ENCODE measurements at regions not wholly inside any gene's neighbourhood (a gene's known extent, or its start where the extent isn't known, plus 50 kb on each side); places are given as distances from the start of the nearest gene placed in this dataset.
"Not testable (repeated sequence)": the region's sequence is repeated elsewhere in the genome, so short reads cannot be mapped to it uniquely, and the experiment has no call there.

- no peaks in the 10 kb centered on the region for H3K79me2 ChIP-seq (ENCODE audit: insufficient read depth)
- no peak overlapping the region for H3K27ac ChIP-seq
- no peaks in the 10 kb centered on the region; the same call in 1 of the 2 replicates for H3K27me3 ChIP-seq (replicated peaks; ENCODE audit: insufficient read depth)
- H3K4me1 ChIP-seq (ENCODE audit: insufficient read depth): no peaks in the 10 kb centered on the region
- no peak overlapping the region for H3K9ac ChIP-seq
- TF ChIP-seq EZH2phosphoT487 (IDR thresholded peaks at IDR 0.05; ENCODE audit: insufficient read depth, low read depth) (no peak), EZH2 (IDR thresholded peaks at IDR 0.05; ENCODE audit: insufficient read depth, poor library complexity, severe bottlenecking) (no peak)
- no peak overlapping the region for H3K4me2 ChIP-seq (ENCODE audit: unreplicated experiment)
- H3K4me3 ChIP-seq: no peak overlapping the region
- WGBS, 2 experiments (ENCODE audit: low coverage in 1 of 2, low lambda C conversion rate in 2 of 2, missing lambda C conversion rate in 2 of 2): 19 to 35% methylated on average over 3 of the region's 3 CpGs
- H3K9me3 ChIP-seq (ENCODE audit: low read depth): no peaks in the 10 kb centered on the region
- no peak overlapping the region for H2AFZ ChIP-seq
- no peaks in the 10 kb centered on the region for H4K20me1 ChIP-seq (ENCODE audit: insufficient read depth)
- DNase-seq: no peak
- in situ Hi-C loops (cut with MboI): no loop called here
- H3F3A ChIP-seq (ENCODE audit: insufficient read depth): no peaks in the 10 kb centered on the region
- no peaks in the 10 kb centered on the region for H3K36me3 ChIP-seq (ENCODE audit: low read depth)
- no peaks in the 10 kb centered on the region for H3K9me2 ChIP-seq (ENCODE audit: insufficient read depth)
These were observed 62.1 kb upstream of the NRIP1 start for GRCh38 chr21:15126948-15127347.

- no peaks in the 10 kb centered on the region for H3F3A ChIP-seq (ENCODE audit: insufficient read depth)
- no peaks in the 10 kb centered on the region; the same call in 1 of the 2 replicates for H3K27me3 ChIP-seq (replicated peaks; ENCODE audit: insufficient read depth)
- no peak for DNase-seq
These were observed 62.6 kb upstream of the NRIP1 start for GRCh38 chr21:15127437-15127836.

GRCh38 chr21:15128267-15128666, 63.5 kb upstream of the NRIP1 start:
- Histone ChIP-seq H3K27me3 (replicated peaks; ENCODE audit: insufficient read depth) (no peaks in the 10 kb centered on the region; the same call in 1 of the 2 replicates), H3K9me2 (ENCODE audit: insufficient read depth) (no peaks in the 10 kb centered on the region), H3K79me2 (ENCODE audit: insufficient read depth) (no peaks in the 10 kb centered on the region), H3F3A (ENCODE audit: insufficient read depth) (no peaks in the 10 kb centered on the region), H2AFZ (no peak overlapping the region), H3K27ac (no peak overlapping the region), H3K9me3 (ENCODE audit: low read depth) (no peaks in the 10 kb centered on the region), H3K36me3 (ENCODE audit: low read depth) (no peaks in the 10 kb centered on the region), H3K4me3 (no peak overlapping the region), H4K20me1 (ENCODE audit: insufficient read depth) (no peaks in the 10 kb centered on the region), H3K4me1 (ENCODE audit: insufficient read depth) (no peaks in the 10 kb centered on the region), H3K4me2 (ENCODE audit: unreplicated experiment) (no peak overlapping the region), H3K9ac (no peak overlapping the region)
- TF ChIP-seq EZH2phosphoT487 (IDR thresholded peaks at IDR 0.05; ENCODE audit: insufficient read depth, low read depth): no peak
- no peak for TF ChIP-seq EZH2 (IDR thresholded peaks at IDR 0.05; ENCODE audit: insufficient read depth, poor library complexity, severe bottlenecking)
- in situ Hi-C loops (cut with MboI): no loop called here
- WGBS, 2 experiments (ENCODE audit: low coverage in 1 of 2, low lambda C conversion rate in 2 of 2, missing lambda C conversion rate in 2 of 2): 21 to 36% methylated on average over 1 of the region's 1 CpG
- DNase-seq: no peak

More at GRCh38 chr21:15127437-15127836, 62.6 kb upstream of the NRIP1 start:
- H3K4me2 ChIP-seq (ENCODE audit: unreplicated experiment): no peak overlapping the region
- H3K9me2 ChIP-seq (ENCODE audit: insufficient read depth): no peaks in the 10 kb centered on the region
- H3K79me2 ChIP-seq (ENCODE audit: insufficient read depth): no peaks in the 10 kb centered on the region
- no peak overlapping the region for H3K27ac ChIP-seq
- in situ Hi-C loops (cut with MboI): no loop called here
- H2AFZ ChIP-seq: no peak overlapping the region
- H3K4me3 ChIP-seq: no peak overlapping the region
- TF ChIP-seq EZH2phosphoT487 (IDR thresholded peaks at IDR 0.05; ENCODE audit: insufficient read depth, low read depth) (no peak), EZH2 (IDR thresholded peaks at IDR 0.05; ENCODE audit: insufficient read depth, poor library complexity, severe bottlenecking) (no peak)
- no peak overlapping the region for H3K9ac ChIP-seq
- no peaks in the 10 kb centered on the region for H3K4me1 ChIP-seq (ENCODE audit: insufficient read depth)
- H4K20me1 ChIP-seq (ENCODE audit: insufficient read depth): no peaks in the 10 kb centered on the region
- H3K36me3 ChIP-seq (ENCODE audit: low read depth): no peaks in the 10 kb centered on the region
- H3K9me3 ChIP-seq (ENCODE audit: low read depth): no peaks in the 10 kb centered on the region

GRCh38 chr21:15128714-15129113, 63.9 kb upstream of the NRIP1 start:
- H3K4me3 ChIP-seq; H3K79me2 ChIP-seq (ENCODE audit: insufficient read depth); H3K4me2 ChIP-seq (ENCODE audit: unreplicated experiment); H3K9me3 ChIP-seq (ENCODE audit: low read depth); H3K9ac ChIP-seq; H3K9me2 ChIP-seq (ENCODE audit: insufficient read depth); H3K27me3 ChIP-seq (replicated peaks; ENCODE audit: insufficient read depth); H3K36me3 ChIP-seq (ENCODE audit: low read depth); H4K20me1 ChIP-seq (ENCODE audit: insufficient read depth); H2AFZ ChIP-seq; DNase-seq; in situ Hi-C loops (cut with MboI); H3K4me1 ChIP-seq (ENCODE audit: insufficient read depth); H3F3A ChIP-seq (ENCODE audit: insufficient read depth); H3K27ac ChIP-seq: not testable (repeated sequence)

- Histone ChIP-seq H3K9me2 (ENCODE audit: insufficient read depth) (no peaks in the 10 kb centered on the region), H3K9ac (no peak overlapping the region), H3K27me3 (replicated peaks; ENCODE audit: insufficient read depth) (no peaks in the 10 kb centered on the region; the same call in 1 of the 2 replicates), H4K20me1 (ENCODE audit: insufficient read depth) (no peaks in the 10 kb centered on the region), H3K27ac (no peak overlapping the region), H3K4me2 (ENCODE audit: unreplicated experiment) (no peak overlapping the region), H3K4me3 (no peak overlapping the region), H2AFZ (no peak overlapping the region), H3F3A (ENCODE audit: insufficient read depth) (no peaks in the 10 kb centered on the region), H3K9me3 (ENCODE audit: low read depth) (no peaks in the 10 kb centered on the region), H3K79me2 (ENCODE audit: insufficient read depth) (no peaks in the 10 kb centered on the region), H3K4me1 (ENCODE audit: insufficient read depth) (no peaks in the 10 kb centered on the region), H3K36me3 (ENCODE audit: low read depth) (no peaks in the 10 kb centered on the region)
- no peak for DNase-seq
- WGBS, 2 experiments (ENCODE audit: low coverage in 1 of 2, low lambda C conversion rate in 2 of 2, missing lambda C conversion rate in 2 of 2): 21 to 24% methylated on average over 6 of the region's 6 CpGs
- in situ Hi-C loops (cut with MboI): no loop called here
- TF ChIP-seq EZH2phosphoT487 (IDR thresholded peaks at IDR 0.05; ENCODE audit: insufficient read depth, low read depth): no peak
- TF ChIP-seq EZH2 (IDR thresholded peaks at IDR 0.05; ENCODE audit: insufficient read depth, poor library complexity, severe bottlenecking): no peak
These were observed 65.5 kb upstream of the NRIP1 start for GRCh38 chr21:15130326-15130725.
